ENCODE measurements at regions not wholly inside any gene's neighbourhood (a gene's known extent, or its start where the extent isn't known, plus 50 kb on each side); places are given as distances from the start of the nearest gene placed in this dataset.
"Not testable (repeated sequence)": the region's sequence is repeated elsewhere in the genome, so short reads cannot be mapped to it uniquely, and the experiment has no call there.

DNA sequence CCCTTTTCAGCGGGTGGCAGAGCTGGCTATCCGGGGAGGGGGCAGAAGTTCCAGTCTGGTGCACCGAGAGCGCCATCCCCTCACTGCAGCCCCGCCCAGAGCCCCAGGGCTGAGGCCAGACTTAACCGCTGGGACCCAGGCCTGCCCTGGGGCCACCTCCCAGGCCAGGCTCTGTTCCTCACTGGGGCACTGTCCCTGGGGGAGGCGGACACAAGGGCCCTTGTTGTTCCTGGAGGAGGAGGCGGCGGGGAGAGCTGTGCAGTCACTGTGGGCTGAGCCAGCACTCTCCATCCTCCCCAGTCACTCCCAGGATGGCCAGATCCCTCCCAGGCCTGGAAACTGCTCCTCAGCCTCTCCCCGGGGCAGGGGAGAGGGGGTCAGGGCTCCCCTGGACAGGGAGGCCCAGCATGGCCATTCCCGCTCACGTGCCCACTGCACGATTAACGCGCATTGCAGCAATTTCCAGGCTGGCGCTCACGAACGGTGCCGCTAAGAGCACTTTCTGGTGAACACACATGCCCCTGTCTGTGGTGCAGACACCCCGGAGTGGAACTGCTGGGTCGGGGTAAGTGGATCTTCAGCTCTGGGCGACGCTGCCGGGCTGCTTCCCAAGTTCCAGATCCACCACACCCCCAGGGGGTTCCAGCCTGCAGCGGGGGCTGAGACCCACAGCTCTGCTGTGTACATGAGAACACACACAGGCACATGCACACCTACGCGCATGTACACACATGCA, 89.8 kb upstream of the SFSWAP start:
- POLR2A ChIA-PET (ENCODE audit: partially characterized antibody): interaction anchor here (0.9 kb wide), 1 partner anchor 90 kb away, joined by 3 read pairs; the partner anchor contains the start of gene SFSWAP
- no peaks in the 10 kb centered on the region for H3K36me3 ChIP-seq (ENCODE audit: insufficient read depth, low read length)
- peaks cover 7% of the 10 kb centered on the region for H3K4me1 ChIP-seq (ENCODE audit: insufficient read depth, low read length)
- H3K4me3 Mint-ChIP-seq: no peak overlapping the region
- CTCF ChIA-PET (ENCODE audit: partially characterized antibody): interaction anchor here (0.5 to 1.1 kb wide), 2 partner anchors 11 to 1352 kb away, joined by 4 to 7 read pairs; no protein-coding TSS in a partner anchor
- no peaks in the 10 kb centered on the region for H3K36me3 Mint-ChIP-seq
- H3K27ac Mint-ChIP-seq: no peak overlapping the region
- peaks cover 3% of the 10 kb centered on the region for H3K27me3 ChIP-seq (ENCODE audit: insufficient read depth, low read length)
- H3K9me3 ChIP-seq (ENCODE audit: control insufficient read depth in 1 of 2, low read length in 2 of 2): no peaks in the 10 kb centered on the region
- intact Hi-C loops (cut with micrococcal nuclease): no loop called here
- H3K4me3 ChIP-seq (ENCODE audit: low read length in 2 of 2): no peak overlapping the region
- no peak overlapping the region for H3K27ac ChIP-seq (ENCODE audit: low read depth, low read length)
- peaks cover 0 to 12% (median 1%) of the 10 kb centered on the region in 8 donors for H3K9me3 Mint-ChIP-seq
- no peak for DNase-seq
- peaks cover 1 to 11% of the 10 kb centered on the region in 2 donors for H3K27me3 Mint-ChIP-seq
- peaks cover 5 to 8% (median 6%) of the 10 kb centered on the region in 4 donors for H3K4me1 Mint-ChIP-seq

DNA sequence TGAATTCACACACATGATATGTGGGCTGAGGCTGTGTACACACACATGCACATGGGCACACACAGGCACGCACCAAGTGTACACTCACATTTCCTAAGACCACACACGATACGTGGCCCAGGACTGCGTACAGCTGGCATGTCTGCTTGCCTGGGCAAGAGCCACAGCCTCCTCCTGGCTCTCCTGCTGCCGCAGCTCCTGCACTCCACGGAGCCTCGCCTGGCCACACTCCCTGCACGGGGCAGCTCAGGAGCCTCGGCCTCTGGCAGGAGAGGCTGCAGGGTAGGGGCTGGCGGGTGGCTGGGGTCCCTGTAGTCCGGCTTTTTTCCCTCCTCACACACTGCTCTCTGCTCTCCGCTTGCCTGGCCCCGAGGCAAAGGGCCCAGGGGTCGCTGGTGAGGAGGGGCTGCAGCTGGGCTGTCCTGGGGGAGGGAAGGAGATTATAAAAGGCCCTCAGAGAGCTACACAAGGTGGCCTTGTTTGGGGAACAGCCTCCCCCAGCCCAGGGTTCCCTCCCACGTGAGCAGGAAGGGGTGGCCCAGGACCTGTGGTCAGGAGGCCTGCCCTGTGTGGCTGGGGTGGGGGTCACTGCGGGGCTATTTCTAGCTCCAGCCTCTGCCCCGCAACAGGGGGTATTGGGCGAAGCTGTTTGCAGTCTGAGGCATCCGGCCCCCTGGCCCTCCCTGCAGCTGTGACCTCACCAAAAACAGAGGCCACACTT, 89.0 kb upstream of the SFSWAP start:
- Mint-ChIP-seq H3K27me3 (peaks cover 0 to 10% of the 10 kb centered on the region in 2 donors), H3K27ac (no peak overlapping the region), H3K36me3 (no peaks in the 10 kb centered on the region), H3K4me1 (peaks cover 7 to 11% (median 8%) of the 10 kb centered on the region in 4 donors), H3K4me3 (no peak overlapping the region), H3K9me3 (peaks cover 0 to 15% (median 4%) of the 10 kb centered on the region in 8 donors)
- Histone ChIP-seq H3K9me3 (ENCODE audit: control insufficient read depth in 1 of 2, low read length in 2 of 2) (no peaks in the 10 kb centered on the region), H3K27me3 (ENCODE audit: insufficient read depth, low read length) (peaks cover 3% of the 10 kb centered on the region), H3K36me3 (ENCODE audit: insufficient read depth, low read length) (no peaks in the 10 kb centered on the region), H3K4me1 (ENCODE audit: insufficient read depth, low read length) (peaks cover 7% of the 10 kb centered on the region), H3K27ac (ENCODE audit: low read depth, low read length) (no peak overlapping the region), H3K4me3 (ENCODE audit: low read length in 2 of 2) (no peak overlapping the region)
- intact Hi-C loops (cut with micrococcal nuclease): no loop called here
- CTCF ChIA-PET (ENCODE audit: partially characterized antibody): no interaction called here
- POLR2A ChIA-PET (ENCODE audit: partially characterized antibody): no interaction called here
- DNase-seq: no peak

DNA sequence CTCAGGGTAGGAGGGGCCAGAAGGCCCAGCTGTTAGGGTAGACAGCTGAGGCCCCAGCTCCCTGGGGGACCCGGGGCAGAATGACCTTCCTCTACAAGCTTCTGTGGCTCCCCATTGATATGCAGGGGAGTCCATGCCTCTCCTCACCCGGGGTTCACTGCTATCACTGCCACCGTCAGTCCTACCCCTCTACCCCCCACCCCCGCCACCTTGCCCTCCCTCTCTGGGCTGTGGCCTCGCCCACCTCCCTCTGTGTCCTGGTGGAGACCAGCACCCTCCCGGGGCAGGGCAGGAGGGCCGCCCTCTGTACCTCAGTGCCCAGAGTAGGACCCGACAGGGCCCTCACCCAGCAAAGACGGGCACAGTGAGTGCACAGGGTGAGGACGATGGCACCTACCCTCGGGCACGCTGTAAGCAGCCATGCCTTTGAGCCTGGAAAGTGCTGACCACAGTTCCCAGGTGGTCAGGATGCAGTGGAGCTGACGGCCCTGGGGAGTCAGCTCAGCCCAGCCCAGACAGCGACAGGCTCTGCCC, 88.4 kb upstream of the SFSWAP start:
- no peak for DNase-seq
- no peak overlapping the region for H3K4me3 ChIP-seq (ENCODE audit: low read length in 2 of 2)
- no peaks in the 10 kb centered on the region for H3K36me3 ChIP-seq (ENCODE audit: insufficient read depth, low read length)
- peaks cover 3% of the 10 kb centered on the region for H3K27me3 ChIP-seq (ENCODE audit: insufficient read depth, low read length)
- peaks cover 7% of the 10 kb centered on the region for H3K4me1 ChIP-seq (ENCODE audit: insufficient read depth, low read length)
- no peaks in the 10 kb centered on the region for H3K9me3 ChIP-seq (ENCODE audit: control insufficient read depth in 1 of 2, low read length in 2 of 2)
- Mint-ChIP-seq H3K4me1 (peaks cover 7 to 11% (median 8%) of the 10 kb centered on the region in 4 donors), H3K27me3 (peaks cover 0 to 9% of the 10 kb centered on the region in 2 donors), H3K9me3 (peaks cover 0 to 18% (median 4%) of the 10 kb centered on the region in 8 donors), H3K4me3 (no peak overlapping the region), H3K36me3 (no peaks in the 10 kb centered on the region), H3K27ac (no peak overlapping the region)
- no peak overlapping the region for H3K27ac ChIP-seq (ENCODE audit: low read depth, low read length)
- intact Hi-C loops (cut with micrococcal nuclease): no loop called here
- ChIA-PET POLR2A (ENCODE audit: partially characterized antibody) (no interaction called here), CTCF (ENCODE audit: partially characterized antibody) (no interaction called here)

DNA sequence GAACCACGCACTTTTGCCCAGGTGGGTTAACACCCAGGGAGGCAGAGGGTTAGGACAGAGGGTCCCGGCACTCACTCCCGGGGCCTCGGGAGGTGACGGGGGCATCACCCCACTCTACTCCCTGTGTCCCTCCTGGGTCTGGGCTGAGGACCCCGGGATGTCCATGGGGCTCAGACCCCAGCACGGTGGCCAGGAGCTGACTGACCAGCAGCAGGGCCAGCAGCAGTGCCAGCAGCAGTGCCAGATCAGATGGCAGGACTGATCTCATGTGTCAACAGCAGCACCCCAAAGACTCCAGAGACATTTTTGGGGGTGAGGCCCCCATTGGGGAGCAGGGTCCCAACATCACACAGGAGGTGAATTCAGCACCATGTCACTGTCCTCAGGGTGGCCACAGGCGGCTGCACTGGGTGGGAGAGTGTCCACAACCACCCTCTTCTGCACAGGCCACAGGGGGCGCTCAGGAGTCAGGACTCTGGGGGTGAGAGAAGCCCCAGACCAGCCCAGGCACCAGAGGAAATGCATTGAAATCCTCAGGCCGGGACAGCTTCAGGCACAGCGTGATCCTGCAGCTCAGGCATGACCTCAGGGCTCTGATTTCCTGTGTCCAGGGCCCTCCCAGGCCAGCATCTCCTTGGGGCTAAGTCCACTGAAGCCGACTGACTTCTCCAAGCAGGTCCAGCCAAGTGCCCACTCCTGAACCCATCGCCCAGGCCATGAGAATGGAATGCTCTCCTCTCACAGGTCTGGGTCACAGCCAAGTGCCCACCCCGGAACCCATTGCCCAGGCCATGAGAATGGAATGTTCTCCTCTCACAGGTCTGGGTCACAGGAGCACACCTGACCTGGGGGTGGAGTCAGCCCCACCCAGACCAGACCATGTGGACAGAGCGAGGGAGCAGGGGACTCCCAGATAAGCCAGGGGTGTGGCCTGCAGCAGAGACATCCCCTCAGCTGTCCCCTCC, 87.2 kb upstream of the SFSWAP start:
- DNase-seq; POLR2A ChIA-PET (ENCODE audit: partially characterized antibody): not testable (repeated sequence)

DNA sequence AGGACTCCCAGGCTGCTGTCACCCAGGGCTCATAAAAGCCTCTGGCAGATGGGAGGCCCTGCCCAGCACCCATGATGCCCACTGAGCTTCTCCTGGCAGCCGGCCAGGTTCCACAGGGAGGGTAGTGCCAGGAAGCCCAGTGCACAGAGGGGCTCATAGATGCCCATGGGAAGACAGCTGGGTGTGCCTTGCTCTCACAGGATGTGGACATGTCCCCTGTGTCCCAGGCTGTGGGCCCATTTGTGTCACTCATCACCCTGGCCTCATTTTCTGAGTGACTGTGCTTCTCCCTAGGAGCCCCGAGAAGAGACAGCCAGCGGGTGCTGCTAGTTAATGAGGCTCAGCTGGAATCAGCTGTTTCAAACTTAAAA, 86.5 kb upstream of the SFSWAP start:
- POLR2A ChIA-PET (ENCODE audit: partially characterized antibody): not testable (repeated sequence)

More for the DNA sequence above, 87.2 kb upstream of the SFSWAP start:
- H3K4me3 Mint-ChIP-seq; H3K4me3 ChIP-seq (ENCODE audit: low read length in 2 of 2); H3K27ac Mint-ChIP-seq; H3K9me3 ChIP-seq (ENCODE audit: control insufficient read depth in 1 of 2, low read length in 2 of 2); H3K27me3 ChIP-seq (ENCODE audit: insufficient read depth, low read length); H3K27me3 Mint-ChIP-seq; intact Hi-C loops (cut with micrococcal nuclease); H3K27ac ChIP-seq (ENCODE audit: low read depth, low read length); H3K36me3 Mint-ChIP-seq; H3K36me3 ChIP-seq (ENCODE audit: insufficient read depth, low read length); CTCF ChIA-PET (ENCODE audit: partially characterized antibody): not testable (repeated sequence)
- H3K4me1 Mint-ChIP-seq: peaks cover 7 to 17% (median 11%) of the 10 kb centered on the region in 4 donors
- H3K9me3 Mint-ChIP-seq: peaks cover 3 to 21% (median 6%) of the 10 kb centered on the region in 8 donors
- peaks cover 17% of the 10 kb centered on the region for H3K4me1 ChIP-seq (ENCODE audit: insufficient read depth, low read length)

DNA sequence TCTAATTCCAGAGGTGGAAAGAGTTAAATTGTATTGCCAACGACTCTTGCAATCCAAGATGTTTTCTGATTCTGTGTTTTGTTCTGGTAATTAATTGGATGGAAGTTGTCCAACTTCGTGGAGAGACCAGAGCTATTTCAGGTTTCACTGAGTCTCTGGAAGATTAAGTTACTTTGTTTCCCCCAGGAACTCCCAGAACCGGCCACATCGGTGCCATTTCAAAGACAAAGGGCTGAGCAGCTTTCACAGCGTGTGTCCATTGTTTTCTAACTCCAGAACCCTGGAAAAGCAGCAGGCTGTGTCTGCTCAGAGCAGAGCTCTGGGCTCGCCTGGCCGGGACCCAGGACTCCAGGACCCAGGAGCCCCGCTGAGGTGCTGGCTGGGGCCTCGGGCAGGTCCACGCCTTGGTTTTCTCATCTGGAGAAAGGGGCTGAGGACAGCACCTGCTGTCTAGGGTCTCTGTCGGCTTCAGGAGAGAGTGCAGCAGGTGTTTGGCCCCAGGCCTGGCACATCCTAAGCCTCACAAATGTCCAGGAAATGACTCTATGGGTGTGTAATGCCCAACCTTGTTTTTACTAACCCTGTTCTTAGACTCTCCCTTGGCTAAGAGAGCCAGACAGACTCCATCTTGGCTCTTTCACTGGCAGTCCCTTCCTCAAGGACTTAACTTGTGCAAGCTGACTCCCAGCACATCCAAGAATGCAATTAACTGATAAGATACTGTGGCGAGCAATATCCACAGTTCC, 86.0 kb upstream of the SFSWAP start:
- H3K27me3 ChIP-seq (ENCODE audit: insufficient read depth, low read length); intact Hi-C loops (cut with micrococcal nuclease); POLR2A ChIA-PET (ENCODE audit: partially characterized antibody); H3K27ac ChIP-seq (ENCODE audit: low read depth, low read length); H3K36me3 Mint-ChIP-seq; CTCF ChIA-PET (ENCODE audit: partially characterized antibody); DNase-seq; H3K36me3 ChIP-seq (ENCODE audit: insufficient read depth, low read length); H3K9me3 ChIP-seq (ENCODE audit: control insufficient read depth in 1 of 2, low read length in 2 of 2); H3K4me3 ChIP-seq (ENCODE audit: low read length in 2 of 2); H3K27me3 Mint-ChIP-seq: not testable (repeated sequence)
- Mint-ChIP-seq H3K27ac (peak overlapping the region in 5 of 7 donors; percentile 42 to 86 (median 64)), H3K4me3 (peak overlapping the region in 1 of 8 donors; percentile 35), H3K4me1 (peaks cover 7 to 17% (median 12%) of the 10 kb centered on the region in 4 donors), H3K9me3 (peaks cover 3 to 25% (median 6%) of the 10 kb centered on the region in 8 donors)
- peaks cover 18% of the 10 kb centered on the region for H3K4me1 ChIP-seq (ENCODE audit: insufficient read depth, low read length)

More for the DNA sequence above, 86.5 kb upstream of the SFSWAP start:
- CTCF ChIA-PET (ENCODE audit: partially characterized antibody); H3K36me3 ChIP-seq (ENCODE audit: insufficient read depth, low read length); DNase-seq; H3K27me3 ChIP-seq (ENCODE audit: insufficient read depth, low read length); H3K27me3 Mint-ChIP-seq; H3K9me3 ChIP-seq (ENCODE audit: control insufficient read depth in 1 of 2, low read length in 2 of 2); H3K27ac ChIP-seq (ENCODE audit: low read depth, low read length); H3K4me3 Mint-ChIP-seq; H3K36me3 Mint-ChIP-seq; intact Hi-C loops (cut with micrococcal nuclease); H3K4me3 ChIP-seq (ENCODE audit: low read length in 2 of 2): not testable (repeated sequence)
- H3K4me1 ChIP-seq (ENCODE audit: insufficient read depth, low read length): peaks cover 18% of the 10 kb centered on the region
- H3K4me1 Mint-ChIP-seq: peaks cover 7 to 17% (median 12%) of the 10 kb centered on the region in 4 donors
- H3K9me3 Mint-ChIP-seq: peaks cover 3 to 26% (median 6%) of the 10 kb centered on the region in 8 donors
- peak overlapping the region in 1 of 7 donors; percentile 86 for H3K27ac Mint-ChIP-seq

All from CD4-positive, alpha-beta memory T cell (primary cell).